Breast epithelium (tissue), 4 donors: ENCODE measurements at regions not wholly inside any gene's neighbourhood (a gene's known extent, or its start where the extent isn't known, plus 50 kb on each side); places are given as distances from the start of the nearest gene placed in this dataset.

ENCODE experiments used
- DNase-seq, 2 donors: peaks; one replicate each; pipeline ENCODE4 v3.0.0-alpha.2; 2019; ENCODE audit warnings: low spot score in 2 of 2
- H3K27ac ChIP-seq, 2 donors: fragments of 200-600 bp; sonication (generic) in 1 of 2; one replicate each; pipeline ENCODE4 v1.5.1; 2016 to 2019; ENCODE audit warnings: mild to moderate bottlenecking in 1 of 2
- H3K27me3 ChIP-seq, 2 donors: fragments of 200-600 bp; sonication (generic) in 1 of 2; one replicate each; pipeline versions ENCODE4 v1.5.1 to v1.6.0; 2017 to 2019; ENCODE audit warnings: control low read depth in 1 of 2, mild to moderate bottlenecking in 1 of 2
- H3K36me3 ChIP-seq: fragments of 200-600 bp; one replicate; pipeline ENCODE4 v1.5.1; 2019
- H3K4me1 ChIP-seq, 2 donors: fragments of 200-600 bp; sonication (generic); one replicate each; pipeline ENCODE4 v1.5.1; 2016 to 2019; ENCODE audit warnings: control low read depth in 1 of 2
- H3K4me3 ChIP-seq, 3 donors: fragments of 200-600 bp; sonication (generic); 1 replicate in 2 of 3; 2 replicates in 1 of 3; pipeline ENCODE4 v1.5.1; 2016 to 2019; ENCODE audit warnings: mild to moderate bottlenecking in 3 of 3, moderate library complexity in 2 of 3
- H3K9me3 ChIP-seq, 2 donors: fragments of 200-600 bp; sonication (generic) in 1 of 2; one replicate each; pipeline ENCODE4 v1.5.1; 2016 to 2019; ENCODE audit warnings: control low read depth in 1 of 2
- POLR2A ChIP-seq: fragments of 450-650 bp; IDR thresholded peaks from one replicate; pipeline ENCODE4 v1.6.1; 2016; ENCODE audit warnings: antibody characterized with exemption, mild to moderate bottlenecking, moderate library complexity
- POLR2AphosphoS5 ChIP-seq, 3 donors: sonication (generic); formaldehyde crosslinking; IDR thresholded peaks; one replicate each; pipeline ENCODE4 v1.6.1; 2017; ENCODE audit warnings: antibody characterized with exemption in 3 of 3
- intact Hi-C: fragments of 100-400 bp; cut with DNase I; formaldehyde crosslinking; loops from one replicate; pipeline ENCODE4 v1.15.1; 2023; ENCODE audit warnings: low total_unique reads
- TF ChIP-seq, protein P1 (sequence below), 3 donors: fragments of 450-650 bp; IDR thresholded peaks; one replicate each; pipeline ENCODE4 v1.5.1; 2016 to 2017; ENCODE audit warnings: antibody characterized with exemption in 3 of 3, mild to moderate bottlenecking in 3 of 3, moderate library complexity in 3 of 3

DNA sequence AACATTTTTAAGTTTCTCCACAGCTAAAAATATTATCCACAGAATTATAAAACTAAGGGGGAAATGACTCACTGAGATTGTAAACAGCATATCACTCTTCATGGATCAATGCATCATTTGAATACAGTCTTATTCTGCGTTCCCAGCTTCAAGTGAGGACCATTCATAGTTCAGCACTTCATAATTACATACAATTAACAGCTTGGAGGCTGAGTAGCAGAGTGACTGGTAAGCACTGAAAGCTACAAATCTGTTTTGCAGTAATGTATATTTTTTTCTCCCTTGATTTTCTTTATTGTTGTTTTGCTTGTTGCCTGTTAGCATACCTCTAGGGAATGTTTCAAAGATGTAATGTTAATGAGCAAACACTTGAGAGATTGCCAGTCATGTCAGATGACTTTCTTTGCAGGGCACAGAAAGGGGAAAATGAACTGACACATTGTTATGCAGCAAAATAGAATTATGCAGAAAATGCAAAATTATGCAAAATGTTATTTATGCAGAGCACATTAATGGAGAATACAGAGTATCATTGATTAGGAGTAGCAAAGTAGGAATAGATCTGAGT lies 138.6 kb downstream of the RPS29 start:
- intact Hi-C loops = no loop called here
- no peaks in the 10 kb centered on the region for H3K27me3 ChIP-seq
- H3K9me3 ChIP-seq = peaks cover 10 to 15% of the 10 kb centered on the region in 2 donors
- TF ChIP-seq POLR2A (no peak), POLR2AphosphoS5 (IDR thresholded peaks at IDR 0.05) (no peak)
- TF ChIP-seq, protein P1, sequence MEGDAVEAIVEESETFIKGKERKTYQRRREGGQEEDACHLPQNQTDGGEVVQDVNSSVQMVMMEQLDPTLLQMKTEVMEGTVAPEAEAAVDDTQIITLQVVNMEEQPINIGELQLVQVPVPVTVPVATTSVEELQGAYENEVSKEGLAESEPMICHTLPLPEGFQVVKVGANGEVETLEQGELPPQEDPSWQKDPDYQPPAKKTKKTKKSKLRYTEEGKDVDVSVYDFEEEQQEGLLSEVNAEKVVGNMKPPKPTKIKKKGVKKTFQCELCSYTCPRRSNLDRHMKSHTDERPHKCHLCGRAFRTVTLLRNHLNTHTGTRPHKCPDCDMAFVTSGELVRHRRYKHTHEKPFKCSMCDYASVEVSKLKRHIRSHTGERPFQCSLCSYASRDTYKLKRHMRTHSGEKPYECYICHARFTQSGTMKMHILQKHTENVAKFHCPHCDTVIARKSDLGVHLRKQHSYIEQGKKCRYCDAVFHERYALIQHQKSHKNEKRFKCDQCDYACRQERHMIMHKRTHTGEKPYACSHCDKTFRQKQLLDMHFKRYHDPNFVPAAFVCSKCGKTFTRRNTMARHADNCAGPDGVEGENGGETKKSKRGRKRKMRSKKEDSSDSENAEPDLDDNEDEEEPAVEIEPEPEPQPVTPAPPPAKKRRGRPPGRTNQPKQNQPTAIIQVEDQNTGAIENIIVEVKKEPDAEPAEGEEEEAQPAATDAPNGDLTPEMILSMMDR (IDR thresholded peaks at IDR 0.05) = no peak
- H3K36me3 ChIP-seq = no peaks in the 10 kb centered on the region
- no peak overlapping the region for H3K27ac ChIP-seq
- no peak overlapping the region for H3K4me3 ChIP-seq
- H3K4me1 ChIP-seq = no peaks in the 10 kb centered on the region
- DNase-seq = no peak

DNA sequence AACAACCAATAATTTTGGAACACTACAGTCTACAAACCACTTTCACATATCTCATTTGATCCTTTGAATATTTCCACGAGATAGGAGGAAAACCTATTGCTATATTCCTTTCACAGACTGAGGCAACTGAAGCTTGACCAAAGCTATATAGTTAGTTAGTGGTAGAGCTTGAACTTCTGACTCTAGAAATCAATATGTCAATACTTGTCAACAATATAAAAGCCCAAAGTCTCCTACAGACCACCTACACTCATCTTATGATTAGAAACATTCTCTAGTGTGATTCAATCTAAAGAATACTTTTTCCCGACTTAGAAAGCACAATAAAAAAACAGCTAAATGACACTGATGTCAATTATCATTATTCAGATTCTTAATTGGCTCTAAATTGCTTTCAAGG lies 139.4 kb downstream of the RPS29 start:
- no peak for TF ChIP-seq POLR2AphosphoS5 (IDR thresholded peaks at IDR 0.05)
- TF ChIP-seq, protein P1 (IDR thresholded peaks at IDR 0.05) = no peak
- no peak for TF ChIP-seq POLR2A
- H3K27me3 ChIP-seq = no peaks in the 10 kb centered on the region
- no peak for DNase-seq
- H3K36me3 ChIP-seq = no peaks in the 10 kb centered on the region
- no peaks in the 10 kb centered on the region for H3K4me1 ChIP-seq
- intact Hi-C loops = no loop called here
- H3K27ac ChIP-seq = no peak overlapping the region
- no peak overlapping the region for H3K4me3 ChIP-seq
- H3K9me3 ChIP-seq = peaks cover 10 to 15% of the 10 kb centered on the region in 2 donors

DNA sequence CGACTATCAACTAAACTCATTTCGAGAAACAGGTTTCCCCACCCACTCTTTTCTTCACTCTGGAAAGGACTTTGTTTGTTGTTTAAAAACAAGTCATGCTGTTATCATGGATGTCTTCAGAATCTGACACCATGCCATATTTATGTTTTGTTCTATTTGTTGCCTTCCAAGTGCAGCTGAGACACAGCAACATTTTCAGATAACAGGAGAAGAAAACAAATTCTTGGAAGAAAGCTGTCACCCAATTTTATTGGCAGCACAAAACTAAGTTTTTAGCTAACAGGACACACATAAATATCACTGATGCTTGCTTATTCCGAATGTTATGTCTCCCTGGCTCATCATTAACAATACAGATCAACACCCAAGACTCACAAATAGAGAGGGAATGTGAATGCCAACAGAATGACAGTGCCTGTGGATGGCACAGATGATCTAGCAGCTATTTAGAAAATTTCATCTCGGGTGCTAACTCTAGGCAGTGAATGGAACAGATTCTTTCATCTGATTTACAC lies 147.9 kb downstream of the RPS29 start:
- Histone ChIP-seq H3K4me3 (no peak overlapping the region), H3K27ac (no peak overlapping the region), H3K27me3 (no peaks in the 10 kb centered on the region), H3K4me1 (no peaks in the 10 kb centered on the region), H3K36me3 (no peaks in the 10 kb centered on the region), H3K9me3 (peaks cover 3 to 19% of the 10 kb centered on the region in 2 donors)
- no peak for DNase-seq
- intact Hi-C loops = no loop called here
- TF ChIP-seq POLR2A = no peak
- TF ChIP-seq, protein P1 (IDR thresholded peaks at IDR 0.05) = no peak
- no peak for TF ChIP-seq POLR2AphosphoS5 (IDR thresholded peaks at IDR 0.05)

DNA sequence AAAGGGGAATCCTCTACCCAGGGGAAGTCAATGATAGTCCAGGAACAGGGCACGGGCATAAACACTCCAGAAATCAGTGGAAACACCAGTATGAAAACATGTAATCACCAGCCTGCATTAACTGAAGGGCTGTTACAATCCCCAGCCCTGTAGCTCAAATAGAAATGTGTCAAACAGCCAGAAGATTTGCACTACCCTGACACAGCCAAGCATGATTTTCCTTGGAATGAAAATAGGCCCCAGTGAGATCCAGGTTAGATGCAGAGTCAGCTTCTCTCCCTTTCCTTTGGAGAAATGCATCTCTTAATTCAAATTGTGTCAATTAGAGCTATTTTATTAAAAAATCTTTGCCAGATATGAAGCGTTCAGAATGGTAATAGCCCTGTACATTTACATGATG lies 158.1 kb downstream of the RPS29 start:
- Histone ChIP-seq H3K27ac (no peak overlapping the region), H3K9me3 (peaks cover 3 to 24% of the 10 kb centered on the region in 2 donors), H3K27me3 (no peaks in the 10 kb centered on the region), H3K4me1 (no peaks in the 10 kb centered on the region), H3K4me3 (no peak overlapping the region), H3K36me3 (no peaks in the 10 kb centered on the region)
- TF ChIP-seq POLR2A (no peak), POLR2AphosphoS5 (IDR thresholded peaks at IDR 0.05) (no peak)
- TF ChIP-seq, protein P1 (IDR thresholded peaks at IDR 0.05) = no peak
- intact Hi-C loops = no loop called here
- no peak for DNase-seq

DNA sequence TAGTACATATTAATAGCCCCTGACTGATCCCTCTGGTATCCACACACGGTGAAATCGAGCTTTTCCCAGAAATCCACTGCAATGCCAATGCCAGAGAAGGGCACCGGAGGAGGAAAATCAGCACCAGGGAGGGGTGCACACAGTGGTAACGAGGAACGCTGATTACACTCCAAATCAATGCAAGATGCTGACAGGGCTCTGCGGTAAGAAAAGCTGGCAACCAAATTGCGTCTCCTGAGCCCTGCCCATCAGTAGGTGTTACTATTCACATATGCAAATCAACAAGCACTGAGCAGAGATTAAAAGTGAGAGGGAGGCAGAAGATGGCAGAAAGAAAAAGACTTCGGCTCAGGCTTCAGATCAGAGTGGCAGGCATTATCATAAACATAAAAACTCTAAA lies 159.1 kb downstream of the RPS29 start:
- Histone ChIP-seq H3K4me1 (no peaks in the 10 kb centered on the region), H3K9me3 (peaks cover 0 to 15% of the 10 kb centered on the region in 2 donors), H3K36me3 (no peaks in the 10 kb centered on the region), H3K27ac (no peak overlapping the region), H3K27me3 (no peaks in the 10 kb centered on the region), H3K4me3 (no peak overlapping the region)
- TF ChIP-seq POLR2AphosphoS5 (IDR thresholded peaks at IDR 0.05) = no peak
- no peak for TF ChIP-seq POLR2A
- TF ChIP-seq, protein P1 (IDR thresholded peaks at IDR 0.05) = no peak
- intact Hi-C loops = no loop called here
- no peak for DNase-seq
